HG02623 (cell line): ENCODE measurements at regions not wholly inside any gene's neighbourhood (a gene's known extent, or its start where the extent isn't known, plus 50 kb on each side); places are given as distances from the start of the nearest gene placed in this dataset.

ENCODE experiments used
- ATAC-seq: cut with Tn5 transposase; IDR thresholded peaks from one replicate; pipeline ENCODE4 v1.9.1; 2021; ENCODE audit warnings: moderate library complexity; ENCODE audit not compliant: unreplicated experiment

DNA sequence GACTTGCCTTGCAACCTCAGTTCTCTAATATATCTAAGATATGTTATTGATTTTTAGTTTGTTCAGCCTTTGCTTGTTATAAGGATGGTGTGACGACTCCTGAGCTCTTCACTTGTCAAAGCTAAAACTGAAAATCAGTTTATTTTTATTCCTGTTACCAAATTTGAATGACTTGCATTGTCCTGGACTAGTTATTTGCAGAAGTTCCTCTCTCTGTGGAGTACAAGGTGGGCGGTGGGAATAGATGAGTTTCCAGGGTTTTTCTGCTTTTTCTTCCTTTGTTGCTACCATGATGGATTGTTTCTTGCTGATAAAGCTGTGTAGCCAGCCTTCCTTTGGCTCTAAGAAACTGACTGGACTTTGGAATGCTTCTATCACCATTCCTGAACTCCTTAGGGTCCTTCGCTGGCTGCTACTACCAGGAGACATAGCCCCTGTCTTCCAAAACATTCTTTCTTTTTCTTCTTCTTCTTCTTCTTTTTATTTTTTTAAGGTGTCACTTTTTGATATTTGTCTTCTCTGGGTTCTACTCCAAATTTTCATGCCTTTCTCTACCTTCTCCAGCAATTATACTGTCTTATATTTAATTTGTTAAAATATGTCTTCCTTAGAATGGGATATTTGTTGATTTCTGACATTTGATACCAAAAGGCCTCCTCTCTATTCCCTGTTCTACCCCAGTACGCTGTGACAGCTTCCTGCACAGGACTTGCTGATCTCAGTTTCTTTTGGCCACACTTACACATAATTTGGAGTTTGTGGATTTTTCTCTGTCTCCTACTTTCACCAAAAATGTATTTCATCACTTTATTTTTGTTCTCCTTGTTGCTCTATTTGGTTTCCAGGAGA is 145.1 kb upstream of the THRB start:
- ATAC-seq, result no peak

DNA sequence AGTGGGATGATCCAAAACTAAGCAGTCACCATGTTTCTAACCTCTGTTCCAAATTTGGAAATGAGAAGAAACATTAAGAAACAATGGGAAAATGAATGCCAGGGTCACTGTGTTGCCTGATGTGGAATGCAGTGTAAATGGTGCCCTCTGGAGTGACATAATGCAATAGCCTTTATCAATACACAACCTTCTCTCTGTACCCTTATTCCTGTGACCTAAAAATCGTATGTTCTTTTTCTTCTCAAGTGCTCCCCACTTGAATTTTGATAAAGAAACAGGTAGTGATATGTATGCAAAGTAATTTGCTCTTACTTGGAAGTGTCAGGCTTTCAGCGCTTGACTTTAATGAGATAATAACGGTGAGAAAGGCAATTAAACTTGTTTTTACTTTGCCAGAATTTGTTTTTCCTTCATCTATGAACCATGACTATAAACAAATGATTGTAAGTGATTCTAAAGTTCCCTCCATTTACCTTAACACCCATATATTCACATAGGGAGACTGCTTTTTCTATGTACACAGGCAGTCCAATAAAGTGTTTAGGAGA is 145.8 kb upstream of the THRB start:
- ATAC-seq, result no peak

DNA sequence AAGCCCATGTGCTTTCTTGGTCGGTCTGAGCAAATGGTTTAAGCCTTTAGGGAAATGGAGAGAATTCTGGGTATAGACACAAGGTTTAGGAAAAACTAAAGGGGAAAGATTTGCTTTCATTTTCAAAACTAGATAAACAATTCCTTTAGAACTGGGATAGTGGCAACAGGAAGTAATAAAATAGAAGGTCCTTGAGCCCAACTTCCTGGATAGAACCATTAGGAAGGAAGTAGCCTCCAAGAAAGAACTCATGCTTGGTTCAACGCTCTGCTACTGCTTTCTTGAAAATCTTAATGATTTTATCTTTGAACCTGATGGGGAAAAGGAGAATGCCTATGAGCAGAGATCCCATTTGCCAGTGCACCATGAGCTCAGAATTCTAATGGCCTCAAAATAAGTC is 147.0 kb upstream of the THRB start:
- ATAC-seq, result no peak

DNA sequence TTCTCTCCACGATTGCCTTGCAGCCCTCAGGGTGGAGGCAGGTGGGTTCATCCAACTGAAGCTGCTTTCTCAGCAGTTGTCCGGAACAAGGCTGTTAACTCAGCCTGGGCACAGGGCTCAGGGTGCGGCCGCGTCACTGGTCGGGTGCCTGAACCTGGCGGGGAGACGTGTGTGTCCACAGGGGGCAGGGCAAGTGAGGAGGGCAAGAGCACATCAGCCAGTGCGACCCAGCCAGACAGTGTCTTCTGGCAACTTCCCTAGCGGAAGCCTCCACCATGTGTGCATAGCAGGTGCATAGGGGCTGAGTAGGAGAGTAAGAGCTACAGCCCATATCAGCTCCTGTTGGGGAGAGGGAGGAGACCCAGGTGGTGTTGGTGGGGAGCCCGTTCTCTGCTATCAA is 150.4 kb upstream of the THRB start:
- ATAC-seq, result no peak

DNA sequence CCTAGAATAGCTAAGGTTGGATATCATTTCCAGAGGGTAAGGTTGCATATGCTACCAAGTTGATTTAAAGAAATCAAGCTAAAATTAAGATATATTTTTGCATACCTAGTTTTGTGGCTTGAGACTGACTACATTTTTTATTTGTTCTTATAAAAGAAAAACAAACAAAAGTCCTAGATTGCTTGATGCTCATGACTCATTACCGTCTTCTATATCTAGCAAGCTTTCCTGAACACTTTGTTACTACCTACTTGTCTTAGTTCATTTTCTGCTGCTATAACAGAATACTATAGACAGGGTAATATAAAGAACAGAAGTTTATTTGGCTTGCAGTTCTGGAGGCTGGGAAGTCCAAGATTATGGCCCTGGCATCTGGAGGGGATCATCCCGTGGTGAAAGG is 152.1 kb upstream of the THRB start:
- no peak for ATAC-seq

DNA sequence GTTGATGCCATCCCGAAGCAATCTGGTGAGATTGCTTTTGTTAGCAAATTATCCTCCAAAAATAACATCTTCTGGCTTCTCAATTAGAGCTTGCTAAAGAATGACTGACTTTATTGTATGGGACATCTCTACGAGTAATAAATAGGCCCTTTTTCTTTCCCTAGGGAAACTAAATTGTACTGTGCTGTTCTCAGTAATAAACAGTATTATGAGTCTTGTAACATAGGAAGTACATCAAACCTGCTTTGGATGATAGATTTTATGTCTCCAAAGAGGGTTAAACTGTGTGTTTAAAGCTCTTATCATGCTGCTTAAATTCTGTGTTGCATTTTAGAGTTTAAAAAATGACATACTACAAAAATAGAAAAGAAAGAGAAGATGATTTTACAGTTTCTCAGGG is 153.4 kb upstream of the THRB start:
- ATAC-seq, result no peak

DNA sequence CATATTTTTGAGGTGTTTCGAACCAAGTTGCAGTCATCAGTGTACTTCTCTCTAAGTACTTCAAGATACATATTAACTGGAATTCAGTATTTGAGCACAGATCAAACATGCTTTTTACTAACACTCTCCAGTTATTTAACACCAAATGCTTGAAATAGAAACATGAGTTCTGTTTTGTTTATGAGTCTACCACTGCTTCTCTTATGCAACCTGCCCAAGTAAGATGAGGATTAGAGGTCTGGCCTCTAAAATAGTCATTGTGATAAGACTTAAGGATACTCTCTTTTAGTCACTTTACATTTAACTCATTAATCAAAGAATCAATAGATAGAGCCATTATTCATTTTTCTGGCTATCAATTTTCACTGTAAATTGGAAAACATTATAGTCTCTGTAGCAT is 156.2 kb upstream of the THRB start:
- ATAC-seq, result no peak

DNA sequence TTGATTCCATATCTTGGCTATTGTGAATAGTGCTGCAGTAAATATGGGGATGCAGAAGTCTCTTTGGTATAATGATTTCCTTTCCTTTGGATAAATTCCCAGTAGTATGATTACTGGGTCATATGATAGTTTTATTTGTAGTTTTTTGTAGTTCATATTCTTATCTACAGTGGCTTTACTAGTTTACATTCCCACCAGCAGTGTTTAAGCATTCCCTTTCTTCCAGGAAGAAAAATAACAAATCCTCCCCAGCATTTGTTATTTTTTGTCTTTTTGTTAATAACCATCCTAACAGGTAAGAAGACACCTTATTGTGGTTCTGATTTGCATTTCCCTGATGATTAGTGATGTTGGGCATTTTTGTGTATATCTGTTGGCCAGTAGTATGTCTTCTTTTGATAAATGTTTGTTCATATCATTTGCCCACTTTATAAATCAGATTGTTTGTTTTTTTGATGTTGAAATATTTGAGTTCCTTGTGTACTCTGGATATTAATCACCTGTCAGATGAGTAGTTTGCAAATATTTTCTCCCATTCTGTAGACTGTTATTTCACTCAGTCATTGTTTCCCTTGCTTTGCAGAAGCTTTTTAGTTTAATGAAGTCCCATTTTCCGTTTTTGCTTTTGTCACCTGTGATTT is 163.3 kb upstream of the THRB start:
- no peak for ATAC-seq

DNA sequence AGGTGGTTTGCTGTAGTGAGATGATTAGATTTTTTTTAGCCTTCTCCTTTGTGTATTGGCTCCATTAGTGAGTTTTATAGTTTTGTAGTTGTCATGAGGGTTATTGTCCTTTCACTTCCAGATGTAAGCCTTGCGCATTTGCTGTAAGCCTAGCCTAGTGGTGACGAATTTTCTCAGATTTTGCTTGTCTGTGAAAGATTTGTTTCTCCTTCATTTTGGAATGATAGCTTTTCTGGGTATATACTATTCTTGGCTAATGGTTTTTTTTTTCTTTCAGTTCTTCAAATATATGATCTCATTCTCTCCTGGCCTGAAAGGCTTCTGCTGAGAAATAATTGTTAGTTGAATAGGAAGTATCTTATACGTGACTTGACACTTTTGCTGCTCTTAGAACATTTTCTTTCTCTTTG is 166.5 kb upstream of the THRB start:
- ATAC-seq, result no peak

DNA sequence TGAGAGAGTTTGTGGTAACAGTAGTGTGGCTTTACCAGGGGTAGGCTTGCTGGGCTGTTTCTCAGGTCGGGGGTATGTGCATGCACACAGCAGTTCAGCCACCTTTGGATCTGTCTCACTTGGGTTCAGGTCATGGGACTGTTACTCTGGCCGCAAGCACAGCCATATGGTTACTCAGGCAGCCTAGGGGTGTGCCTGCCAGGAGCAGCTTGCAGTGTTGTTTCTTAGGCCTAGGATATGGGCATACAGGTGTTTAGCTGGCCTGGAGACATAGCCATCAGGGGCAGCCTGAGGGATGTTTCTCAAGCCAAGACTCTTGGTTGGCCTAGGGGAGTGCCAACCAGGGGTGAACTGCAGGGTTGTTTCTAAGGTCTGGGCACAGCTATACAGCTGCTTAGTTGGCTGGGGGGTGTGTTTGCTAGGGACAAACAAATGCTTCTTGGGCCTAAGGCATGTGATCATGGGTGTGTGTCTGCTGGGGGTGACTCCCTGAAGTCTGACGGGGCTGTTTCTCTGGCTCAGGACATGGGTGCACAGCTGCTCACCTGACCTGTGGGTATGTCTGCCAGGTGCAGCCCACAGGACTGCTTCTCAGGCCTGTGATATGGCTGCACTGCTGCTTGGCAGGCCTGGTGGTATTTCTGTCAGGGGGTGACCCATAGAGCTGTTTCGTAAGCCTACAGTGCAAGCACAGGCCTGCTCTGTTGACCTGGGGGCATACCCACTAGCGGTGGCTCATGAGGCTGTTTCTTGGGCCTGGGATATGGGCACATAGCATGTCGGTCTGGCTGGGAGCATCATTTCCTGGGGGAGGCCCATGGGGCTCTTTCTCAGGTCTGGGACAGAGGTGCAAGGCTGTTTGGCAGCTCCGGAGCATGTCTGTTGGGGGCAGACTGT is 168.0 kb upstream of the THRB start:
- ATAC-seq, result no peak

DNA sequence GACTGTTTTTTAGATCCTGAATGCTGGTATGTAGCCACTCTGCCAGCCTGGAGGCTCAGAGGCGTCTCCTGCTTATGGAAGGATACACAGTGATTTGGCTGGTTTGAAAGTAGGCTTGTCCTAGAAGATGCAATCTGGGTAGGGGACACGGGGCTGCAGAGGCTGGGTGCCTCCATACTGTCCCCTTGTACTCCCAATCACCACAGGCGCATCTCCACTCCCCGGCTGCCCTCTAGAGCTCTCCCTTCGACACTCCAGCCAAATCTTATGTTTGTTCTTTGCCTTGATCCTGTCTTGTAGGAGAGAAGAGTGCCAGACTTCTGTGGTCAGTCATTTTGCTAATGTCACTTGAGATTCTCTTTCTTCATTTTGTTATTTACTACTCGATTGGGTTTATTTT is 168.8 kb upstream of the THRB start:
- no peak for ATAC-seq

DNA sequence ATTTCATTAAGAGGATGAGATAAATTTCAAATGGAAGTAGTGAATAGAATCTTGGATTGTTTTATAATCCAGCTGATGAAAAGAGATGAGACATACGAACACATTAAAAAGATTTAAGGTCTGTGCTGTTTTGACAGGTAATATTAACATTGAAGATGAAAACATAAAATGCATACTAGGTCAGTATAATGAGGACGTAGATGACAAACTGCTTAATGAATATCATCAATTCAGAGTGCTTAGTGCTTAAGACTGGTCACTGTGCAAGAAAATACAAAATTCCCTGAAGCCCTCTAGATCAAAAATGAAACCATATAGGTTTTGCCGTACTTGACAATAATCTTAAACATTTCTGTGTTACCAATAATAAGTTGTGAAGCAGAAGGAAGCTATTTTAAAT is 173.4 kb upstream of the THRB start:
- ATAC-seq, result no peak

DNA sequence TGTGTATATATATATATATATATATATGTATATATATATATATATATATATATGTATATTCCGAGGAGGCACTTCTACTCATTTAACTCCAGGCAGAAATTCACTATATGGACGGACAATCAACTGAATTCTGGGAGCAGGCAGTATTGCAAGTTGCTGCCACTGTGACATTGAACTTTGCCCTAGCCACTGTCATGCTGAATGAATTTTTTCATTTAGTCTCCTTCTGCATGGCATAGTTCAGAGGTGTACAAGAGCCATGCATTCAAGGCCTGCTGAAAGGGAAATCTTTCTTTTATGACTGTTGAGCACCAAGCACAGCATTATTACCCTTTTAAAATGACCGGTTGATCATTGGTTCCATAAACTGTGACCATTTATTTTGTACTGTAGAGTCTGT is 176.2 kb upstream of the THRB start:
- ATAC-seq, result no peak

DNA sequence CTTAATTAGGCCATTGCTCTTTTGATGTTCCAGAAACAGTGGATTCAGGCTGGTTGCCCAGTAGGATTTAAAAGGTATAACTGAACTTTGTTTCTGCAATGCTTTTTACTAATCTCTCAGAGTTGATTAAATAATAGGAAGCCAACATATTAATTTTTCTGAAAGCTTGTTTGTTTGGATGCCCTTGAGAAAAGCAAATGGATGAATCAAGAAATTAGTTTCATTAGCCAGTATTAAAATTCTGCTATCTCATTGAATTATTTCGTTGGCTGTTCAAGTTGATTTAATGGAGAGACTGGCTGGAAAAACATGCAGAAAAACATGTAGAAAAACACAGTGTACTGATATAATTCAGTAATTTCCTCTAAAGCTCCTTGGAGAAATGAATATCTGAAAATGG is 178.9 kb upstream of the THRB start:
- ATAC-seq, result no peak

DNA sequence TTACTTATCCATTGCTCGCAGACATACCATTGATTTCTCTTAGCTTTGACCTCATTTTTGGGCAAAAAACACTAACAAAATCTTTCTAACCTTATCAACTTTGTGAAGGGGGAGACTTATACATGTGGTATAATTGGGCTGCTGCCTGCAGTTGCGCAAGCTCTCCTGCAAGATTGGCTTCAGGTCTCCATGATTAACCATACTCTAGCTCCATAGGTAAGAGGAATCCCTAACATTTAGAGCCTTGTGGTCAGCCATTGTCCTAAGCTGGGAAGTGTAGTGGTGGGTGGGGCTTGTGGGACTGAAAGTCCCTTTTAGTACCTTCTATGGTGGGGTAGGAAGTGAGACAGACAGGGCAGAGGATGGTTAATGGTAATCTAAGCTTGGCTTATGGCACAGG is 179.6 kb upstream of the THRB start:
- no peak for ATAC-seq

DNA sequence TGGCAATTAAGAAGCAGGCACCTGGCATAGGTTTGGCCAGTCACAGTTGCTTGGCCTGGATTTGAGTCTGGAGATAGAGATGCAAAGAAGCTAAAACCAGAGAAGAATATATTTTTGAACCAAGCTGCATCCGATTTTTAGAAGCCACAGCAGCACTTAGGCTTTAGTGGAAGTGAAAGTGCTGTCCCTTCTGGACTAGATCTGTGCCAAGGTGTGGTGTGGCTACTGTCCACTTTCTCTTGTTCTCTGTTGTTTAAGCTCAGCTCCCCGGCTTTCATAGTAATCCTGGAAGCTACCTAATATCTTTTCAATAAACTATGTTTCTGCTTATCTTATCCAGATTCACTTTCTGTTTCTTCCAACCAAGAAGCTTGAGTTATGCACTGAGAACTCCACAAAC is 183.4 kb upstream of the THRB start:
- ATAC-seq, result peak; percentile 27

DNA sequence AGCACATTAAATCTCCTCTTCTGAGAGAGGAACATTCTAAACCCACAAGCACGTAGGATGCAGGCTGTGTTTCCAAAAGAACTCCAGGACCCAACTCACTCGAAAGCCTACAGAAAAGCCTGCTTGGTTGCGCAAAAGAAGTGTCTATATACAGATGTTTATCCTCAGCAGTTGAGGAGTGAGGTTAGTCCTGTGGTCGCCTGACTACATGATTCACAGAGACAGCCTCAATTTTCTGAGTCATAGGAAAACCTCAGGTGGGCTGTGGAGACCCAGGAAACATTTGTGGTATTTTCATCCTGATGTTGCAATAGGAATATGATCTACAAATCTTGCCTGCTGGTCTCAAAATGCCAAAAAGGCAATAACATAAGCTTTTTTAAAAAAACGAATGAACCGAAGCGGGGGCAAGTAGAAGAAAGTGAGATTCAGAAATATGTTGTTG is 183.8 kb upstream of the THRB start:
- ATAC-seq, result peak; percentile 43

DNA sequence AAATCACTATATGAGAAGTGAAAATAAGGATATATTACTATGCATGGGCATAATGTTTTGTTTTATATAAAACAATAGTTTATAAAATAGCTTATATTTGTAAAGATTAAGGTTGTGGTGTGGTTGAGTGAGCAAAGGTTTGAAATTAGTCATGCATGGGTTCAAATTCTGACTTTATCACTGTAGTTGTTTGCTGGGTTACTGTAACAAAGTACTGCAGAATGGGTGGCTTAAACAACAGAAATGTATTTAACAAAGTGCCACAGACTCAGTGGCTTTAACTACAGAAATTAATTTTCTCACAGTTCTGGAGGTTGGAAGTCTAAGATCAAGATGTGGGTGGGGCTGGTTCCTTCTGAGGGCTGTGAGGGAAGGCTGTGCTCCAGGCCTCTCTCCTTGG is 184.8 kb upstream of the THRB start:
- ATAC-seq, result no peak

DNA sequence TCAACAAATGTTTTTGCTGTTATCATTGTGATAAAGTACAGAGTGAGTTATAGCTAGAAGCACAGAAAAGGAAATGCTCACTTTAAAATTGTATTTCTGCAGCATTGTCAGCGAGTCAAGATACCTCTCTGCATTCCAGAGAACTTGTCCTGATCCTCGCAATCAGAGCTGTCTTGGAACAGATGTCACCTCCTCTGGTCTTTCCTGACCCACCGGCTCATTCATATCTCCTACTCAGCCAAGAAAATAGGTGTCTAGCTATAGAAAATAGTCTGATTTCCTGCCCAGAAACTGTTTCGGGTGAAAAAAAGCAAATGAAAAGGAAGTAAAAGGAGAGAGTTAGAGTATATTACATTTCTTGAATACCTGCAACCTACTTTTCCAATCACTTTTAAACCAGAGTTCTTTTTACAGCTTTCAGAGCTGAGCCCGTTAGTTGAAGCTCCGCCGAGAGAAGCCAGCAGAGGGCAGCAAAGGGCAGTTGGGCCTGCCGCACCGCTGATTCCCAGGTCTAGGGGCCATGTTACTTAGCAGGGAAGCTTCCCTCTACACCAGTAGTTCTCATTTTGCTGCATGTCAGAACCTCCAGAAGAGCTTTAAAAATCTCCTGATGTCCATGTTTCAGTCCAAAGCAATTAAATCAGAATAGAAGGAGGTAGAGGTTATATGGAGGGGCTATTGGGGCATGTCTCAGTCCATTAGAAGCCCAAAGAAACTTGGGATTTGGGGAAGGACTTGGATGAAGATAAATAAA is 185.7 kb upstream of the THRB start:
- peak; percentile 69 for ATAC-seq

DNA sequence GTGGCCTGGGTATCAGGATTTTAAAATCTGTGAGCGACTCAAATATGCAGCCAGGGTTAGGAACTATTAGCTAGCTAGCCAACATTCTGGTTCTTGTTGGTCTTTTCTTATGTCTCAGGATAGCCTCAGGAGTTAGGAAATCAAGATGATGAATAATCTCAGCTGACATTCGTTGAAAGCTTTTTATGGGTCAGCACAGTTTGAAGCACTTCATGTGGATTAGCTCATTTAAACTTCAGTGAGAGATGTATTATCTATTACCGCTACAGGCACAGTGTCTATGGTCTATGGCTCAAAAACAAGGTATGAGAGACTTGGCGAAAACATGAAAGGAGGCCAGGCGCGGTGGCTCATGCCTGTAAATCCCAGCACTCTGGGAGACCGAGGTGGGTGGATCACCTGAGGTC is 187.5 kb upstream of the THRB start:
- no peak for ATAC-seq

DNA sequence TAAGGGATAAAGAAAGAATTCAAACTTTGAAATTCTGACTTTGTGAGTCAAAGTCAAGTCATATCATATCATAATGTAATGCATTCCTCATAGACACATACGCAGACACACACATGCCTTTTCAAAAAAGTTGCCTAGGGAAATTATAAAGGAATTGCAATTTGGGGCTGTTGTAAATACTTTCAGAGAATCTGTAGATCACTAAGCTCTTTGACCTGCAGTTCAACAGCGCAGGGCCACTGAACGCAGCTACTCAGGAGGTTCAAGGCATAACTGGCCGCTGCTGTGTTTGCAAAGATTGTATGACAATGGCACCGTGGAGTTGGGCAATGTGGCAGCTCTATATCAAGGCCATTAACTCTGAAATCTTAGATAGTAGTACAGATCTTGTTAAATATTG is 188.4 kb upstream of the THRB start:
- no peak for ATAC-seq
